Pancreas (tissue), 10 donors: ENCODE measurements at regions not wholly inside any gene's neighbourhood (a gene's known extent, or its start where the extent isn't known, plus 50 kb on each side); places are given as distances from the start of the nearest gene placed in this dataset.
A peak's percentile ranks its signal among the peaks of the same experiment; 100 is the strongest.
"Not testable (repeated sequence)": the region's sequence is repeated elsewhere in the genome, so short reads cannot be mapped to it uniquely, and the experiment has no call there.

Source experiments
- ATAC-seq, 4 donors: fragments of 200-7000 bp; cut with Tn5 transposase; one replicate each; pipeline versions ENCODE4 v1.8.0 to v1.9.1; 2020; ENCODE audit warnings: mild to moderate bottlenecking in 4 of 4, moderate library complexity in 4 of 4
- DNase-seq, 6 donors: peaks; one replicate each; pipeline ENCODE4 v3.0.0-alpha.2; 2020
- FAIRE-seq: peaks from 2 replicates; lab custom pipeline; 2012; peaks lifted over from hg19 to GRCh38; lab: Jason Lieb, UNC
- H3K27ac ChIP-seq, 4 donors: fragments of 200-600 bp; sonication (generic); 1 replicate in 3 of 4; 2 replicates in 1 of 4; pipeline versions ENCODE4 v1.5.0 to v1.8.0; 2020
- H3K27me3 ChIP-seq, 4 donors: fragments of 200-600 bp; one replicate each; pipeline ENCODE4 v1.8.0; 2021
- H3K36me3 ChIP-seq, 3 donors: fragments of 200-600 bp; sonication (generic) in 1 of 3; one replicate each; pipeline versions ENCODE4 v1.5.0 to v1.8.0; 2020 to 2021
- H3K4me1 ChIP-seq, 3 donors: fragments of 200-600 bp; one replicate each; pipeline ENCODE4 v1.8.0; 2021
- H3K4me3 ChIP-seq, 4 donors: fragments of 200-600 bp; sonication (generic) in 2 of 4; one replicate each; pipeline versions ENCODE4 v1.5.0 to v1.8.0; 2020 to 2021
- H3K9me3 ChIP-seq, 4 donors: fragments of 200-600 bp; one replicate each; pipeline ENCODE4 v1.8.0; 2021
- WGBS, 2 donors: extraction: QIAGEN DNeasy Blood & Tissue Kit; methylation state at CpG; one replicate each; pipeline ENCODE4 v1.1.7; 2013; 5-methylcytosine and 5-hydroxymethylcytosine counted together
- intact Hi-C, 3 donors: fragments of 100-400 bp; cut with DNase I; formaldehyde crosslinking; loops; one replicate each; pipeline versions ENCODE4 v1.11.1 to v1.14.2; 2022
- TF ChIP-seq, protein P1 (sequence below), 4 donors: fragments of 200-600 bp; sonication (generic) in 3 of 4; IDR thresholded peaks; one replicate each; pipeline versions ENCODE4 v1.5.0 to v1.8.0; 2021; ENCODE audit warnings: antibody characterized with exemption in 4 of 4
- donor health status: healthy with polysubstance abuse.
- donor health status: DM: no; HTN: no; CAD: no; lungs with moderate emphysema.
- donor health status: DM: no; HTN: no; CAD: no.
- donor health status: control.
- donor health status: control.
- donor health status: Bipolar disorder and iron deficiency.
- donor health status: DM: yes; HTN: yes; CAD: no.
- donor health status: DM: no; HTN: no; CAD: no.
- donor health status: DM: no; HTN: no; CAD: no.
- donor health status: DM: yes; HTN: yes; CAD: no.

DNA sequence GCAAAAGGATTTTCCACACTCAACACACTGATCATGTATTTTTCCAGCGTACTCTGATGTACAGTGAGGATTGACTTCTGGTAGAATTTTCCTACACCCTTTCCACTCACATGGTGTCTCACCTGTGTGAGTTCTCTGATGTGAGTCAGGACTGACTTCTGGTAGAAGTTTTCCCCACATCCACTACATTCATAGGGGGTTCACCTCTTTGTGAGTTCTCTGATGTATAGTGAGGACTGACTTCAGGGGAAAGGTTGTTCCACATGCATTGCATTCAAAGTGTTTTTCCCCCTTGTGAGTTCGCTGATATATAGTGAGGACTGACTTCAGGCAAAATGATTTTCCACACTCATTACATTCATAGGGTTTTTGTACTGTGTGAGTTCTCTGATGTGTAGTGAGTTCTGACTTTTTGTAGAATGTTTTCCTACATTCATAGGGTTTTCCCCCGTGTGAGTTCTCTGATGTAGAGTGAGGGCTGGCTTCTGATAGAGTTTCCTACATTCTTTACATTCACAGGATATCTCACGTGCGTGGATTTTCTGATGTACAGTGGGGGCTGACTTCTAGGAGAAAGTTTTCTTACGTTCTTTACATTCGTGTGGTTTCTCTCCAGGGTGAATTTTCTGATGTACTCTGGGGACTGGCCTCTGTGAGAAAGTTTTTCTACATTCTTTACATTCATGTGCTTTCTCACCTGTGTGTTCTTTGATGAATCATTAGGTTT lies 146.5 kb downstream of the GLRX3 start:
- H3K9me3 ChIP-seq, result peaks cover 0 to 11% (median 3%) of the 10 kb centered on the region in 4 donors
- 60 to 66% methylated on average over 7 of the region's 7 CpGs for WGBS, 2 donors
- no peaks in the 10 kb centered on the region for H3K36me3 ChIP-seq
- no peak overlapping the region for H3K4me3 ChIP-seq
- no peak for FAIRE-seq
- TF ChIP-seq, protein P1, sequence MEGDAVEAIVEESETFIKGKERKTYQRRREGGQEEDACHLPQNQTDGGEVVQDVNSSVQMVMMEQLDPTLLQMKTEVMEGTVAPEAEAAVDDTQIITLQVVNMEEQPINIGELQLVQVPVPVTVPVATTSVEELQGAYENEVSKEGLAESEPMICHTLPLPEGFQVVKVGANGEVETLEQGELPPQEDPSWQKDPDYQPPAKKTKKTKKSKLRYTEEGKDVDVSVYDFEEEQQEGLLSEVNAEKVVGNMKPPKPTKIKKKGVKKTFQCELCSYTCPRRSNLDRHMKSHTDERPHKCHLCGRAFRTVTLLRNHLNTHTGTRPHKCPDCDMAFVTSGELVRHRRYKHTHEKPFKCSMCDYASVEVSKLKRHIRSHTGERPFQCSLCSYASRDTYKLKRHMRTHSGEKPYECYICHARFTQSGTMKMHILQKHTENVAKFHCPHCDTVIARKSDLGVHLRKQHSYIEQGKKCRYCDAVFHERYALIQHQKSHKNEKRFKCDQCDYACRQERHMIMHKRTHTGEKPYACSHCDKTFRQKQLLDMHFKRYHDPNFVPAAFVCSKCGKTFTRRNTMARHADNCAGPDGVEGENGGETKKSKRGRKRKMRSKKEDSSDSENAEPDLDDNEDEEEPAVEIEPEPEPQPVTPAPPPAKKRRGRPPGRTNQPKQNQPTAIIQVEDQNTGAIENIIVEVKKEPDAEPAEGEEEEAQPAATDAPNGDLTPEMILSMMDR (IDR thresholded peaks at IDR 0.05), result no peak
- DNase-seq, result no peak
- H3K27me3 ChIP-seq, result no peaks in the 10 kb centered on the region
- ATAC-seq, result no peak
- H3K27ac ChIP-seq, result no peak overlapping the region
- H3K4me1 ChIP-seq, result no peaks in the 10 kb centered on the region
- intact Hi-C loops, result no loop called here

DNA sequence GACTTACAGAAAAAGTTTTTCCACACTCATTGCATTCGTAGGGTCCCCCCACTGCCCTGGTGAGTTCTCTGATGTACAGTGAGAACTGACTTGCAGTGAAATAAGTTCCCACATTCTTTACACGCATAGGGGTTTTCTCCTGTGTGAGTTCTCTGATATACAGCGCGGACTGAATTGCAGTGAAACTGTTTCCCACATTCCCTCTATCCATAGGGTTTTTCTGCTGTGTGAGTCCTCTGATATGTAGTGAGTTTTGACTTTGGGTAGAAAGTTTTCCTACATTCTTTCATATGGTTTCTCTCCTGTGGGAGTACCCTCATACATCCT lies 147.0 kb downstream of the GLRX3 start:
- Histone ChIP-seq H3K36me3 (no peaks in the 10 kb centered on the region), H3K4me1 (no peaks in the 10 kb centered on the region), H3K9me3 (peaks cover 0 to 11% (median 3%) of the 10 kb centered on the region in 4 donors), H3K27me3 (no peaks in the 10 kb centered on the region), H3K4me3 (no peak overlapping the region), H3K27ac (no peak overlapping the region)
- no peak for DNase-seq
- no peak for ATAC-seq
- intact Hi-C loops, result no loop called here
- FAIRE-seq, result no peak
- 75 to 81% methylated on average over 4 of the region's 4 CpGs for WGBS, 2 donors
- TF ChIP-seq, protein P1 (IDR thresholded peaks at IDR 0.05), result no peak

DNA sequence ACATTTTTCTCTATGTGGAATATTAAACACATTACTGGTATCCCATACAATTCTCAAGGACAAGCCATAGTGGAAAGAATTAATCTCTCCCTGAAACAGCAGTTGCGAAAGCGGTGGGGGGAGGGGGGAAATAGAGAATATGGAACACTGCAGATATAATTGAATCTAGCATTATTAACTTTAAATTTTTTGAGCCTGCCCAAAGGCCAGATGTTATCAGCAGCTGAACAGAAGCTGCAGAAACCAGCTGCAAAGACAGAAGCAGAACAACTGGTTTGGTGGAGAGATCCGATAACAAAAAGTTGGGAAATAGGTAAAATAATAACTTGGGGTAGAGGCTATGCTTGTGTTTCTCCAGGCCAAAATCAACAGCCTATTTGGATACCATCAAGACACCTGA lies 159.6 kb downstream of the GLRX3 start:
- ATAC-seq, H3K9me3 ChIP-seq, H3K36me3 ChIP-seq, DNase-seq, H3K27me3 ChIP-seq, H3K4me1 ChIP-seq, intact Hi-C loops, H3K4me3 ChIP-seq, FAIRE-seq, H3K27ac ChIP-seq: not testable (repeated sequence)
- 76 to 85% methylated on average over 3 of the region's 3 CpGs for WGBS, 2 donors

DNA sequence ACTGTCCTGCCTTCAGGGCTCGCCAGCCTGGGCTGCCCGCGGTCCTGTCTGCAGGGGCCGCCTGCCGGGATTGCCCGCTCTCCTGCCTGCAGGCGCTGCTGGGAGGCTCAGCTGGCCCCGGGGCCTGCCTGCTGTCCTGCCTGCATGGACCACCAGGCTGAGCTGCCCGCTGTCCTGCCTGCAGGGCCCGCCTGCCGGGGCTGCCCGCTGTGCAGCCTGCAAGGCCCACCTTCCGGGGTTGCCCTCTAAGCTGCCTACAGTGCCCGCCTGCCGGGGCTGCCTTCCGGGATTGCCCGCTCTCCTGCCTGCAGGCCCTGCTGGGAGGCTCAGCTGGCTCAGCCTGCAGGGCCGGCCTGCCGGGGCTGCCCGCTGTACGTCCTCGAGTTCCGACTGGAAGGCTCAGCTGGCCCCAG lies 164.4 kb downstream of the GLRX3 start:
- Histone ChIP-seq H3K27ac (peak overlapping the region in 3 of 4 donors; percentile 71 to 92 (median 74)), H3K36me3 (no peaks in the 10 kb centered on the region), H3K4me1 (no peaks in the 10 kb centered on the region), H3K4me3 (peak overlapping the region in 3 of 4 donors; percentile 28 to 63 (median 51)), H3K27me3 (no peaks in the 10 kb centered on the region), H3K9me3 (peaks cover 0 to 7% (median 0%) of the 10 kb centered on the region in 4 donors)
- TF ChIP-seq, protein P1 (IDR thresholded peaks at IDR 0.05), result no peak
- intact Hi-C loops, result no loop called here
- ATAC-seq (peak in 3 of 4 donors; percentile 66 to 85 (median 73)), DNase-seq (peak in 3 of 6 donors; percentile 71 to 87 (median 74)), FAIRE-seq (no peak)
- WGBS, 2 donors, result 24 to 38% methylated on average over 14 to 23 of the region's 23 CpGs

DNA sequence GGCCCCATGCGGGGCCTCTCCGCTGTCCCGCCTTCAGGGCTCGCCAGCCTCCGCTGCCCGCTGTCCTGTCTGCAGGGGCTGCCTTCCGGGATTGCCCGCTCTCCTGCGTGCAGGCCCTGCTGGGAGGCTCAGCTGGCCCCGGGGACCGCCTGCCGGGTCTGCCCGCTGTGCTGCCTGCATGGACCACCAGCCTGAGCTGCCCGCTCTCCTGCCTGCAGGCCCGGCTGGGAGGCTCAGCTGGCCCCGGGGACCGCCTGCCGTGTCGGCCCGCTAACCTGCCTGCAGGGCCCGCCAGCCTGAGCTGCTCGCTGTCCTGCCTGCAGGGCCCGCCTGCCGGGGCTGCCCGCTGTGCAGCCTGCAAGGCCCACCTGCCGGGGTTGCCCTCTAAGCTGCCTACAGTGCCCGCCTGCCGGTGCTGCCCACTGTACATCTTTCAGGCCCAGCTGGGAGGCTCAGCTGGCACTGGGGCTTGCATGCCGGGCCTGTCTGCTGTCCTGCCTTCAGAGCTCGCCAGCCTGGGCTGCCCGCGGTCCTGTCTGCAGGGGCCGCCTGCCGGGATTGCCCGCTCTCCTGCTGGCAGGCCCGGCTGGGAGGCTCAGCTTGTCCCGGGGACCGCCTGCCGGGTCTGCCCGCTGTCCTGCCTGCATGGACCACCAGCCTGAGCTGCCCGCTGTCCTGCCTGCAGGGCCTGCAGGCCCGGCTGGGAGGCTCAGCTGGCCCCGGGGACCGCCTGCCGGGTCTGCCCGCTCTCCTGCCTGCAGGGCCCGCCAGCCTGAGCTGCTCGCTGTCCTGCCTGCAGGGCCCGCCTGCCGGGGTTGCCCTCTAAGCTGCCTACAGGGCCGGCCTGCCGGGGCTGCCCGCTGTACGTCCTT lies 165.1 kb downstream of the GLRX3 start:
- TF ChIP-seq, protein P1 (IDR thresholded peaks at IDR 0.05), result no peak
- ATAC-seq, result peak; percentile 17 to 88 (median 84)
- H3K4me1 ChIP-seq, result no peaks in the 10 kb centered on the region
- WGBS, 2 donors, result 19 to 31% methylated on average over 46 to 54 of the region's 54 CpGs
- H3K9me3 ChIP-seq, result peaks cover 0 to 7% (median 0%) of the 10 kb centered on the region in 4 donors
- DNase-seq, result peak; percentile 22 to 95 (median 68)
- no peaks in the 10 kb centered on the region for H3K36me3 ChIP-seq
- peak overlapping the region in 3 of 4 donors; percentile 28 to 63 (median 51) for H3K4me3 ChIP-seq
- FAIRE-seq, result no peak
- H3K27ac ChIP-seq, result peak overlapping the region in 3 of 4 donors; percentile 71 to 92 (median 74)
- no peaks in the 10 kb centered on the region for H3K27me3 ChIP-seq
- intact Hi-C loops, result no loop called here
